C4-2B (cell line): ENCODE measurements at regions not wholly inside any gene's neighbourhood (a gene's known extent, or its start where the extent isn't known, plus 50 kb on each side); places are given as distances from the start of the nearest gene placed in this dataset.

ENCODE experiments used
- H3K27ac ChIP-seq: fragments of 450-650 bp; 2 replicates; pipeline ENCODE4 v1.5.1; 2017
- CTCF ChIP-seq: fragments of 450-650 bp; conservative IDR thresholded peaks from 2 replicates; pipeline ENCODE4 v1.5.1; 2017; ENCODE audit warnings: mild to moderate bottlenecking
- ZFX ChIP-seq: fragments of 450-650 bp; IDR thresholded peaks from 2 replicates; pipeline ENCODE4 v1.6.1; 2017

DNA sequence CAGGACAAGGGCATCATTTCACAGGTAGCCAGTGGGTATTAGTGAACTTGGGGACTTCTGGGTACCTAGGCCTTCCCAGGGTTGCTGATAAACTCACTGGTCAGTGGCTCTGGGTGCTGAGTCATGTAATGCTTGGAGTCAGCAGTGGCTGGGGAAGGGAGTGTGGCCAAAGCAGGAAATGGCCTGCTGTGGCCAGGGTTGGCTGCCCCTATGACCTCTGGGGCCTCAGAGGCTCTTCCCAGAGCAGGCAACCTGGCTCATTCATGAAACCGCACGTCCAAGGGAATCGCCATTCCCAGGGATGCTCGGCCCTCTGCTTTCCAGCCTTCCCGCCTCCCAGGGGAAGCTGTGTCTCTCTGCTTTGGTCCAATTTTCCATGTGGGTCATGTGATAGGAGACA lies 294.9 kb downstream of the DYSF start:
- peak overlapping the region; percentile 87 for H3K27ac ChIP-seq

GRCh38 chr2:71747559-71747958 lies 294.2 kb downstream of the DYSF start:
- no peak for TF ChIP-seq CTCF
- peak overlapping the region; percentile 87 for H3K27ac ChIP-seq

More for the DNA sequence above, 294.9 kb downstream of the DYSF start:
- TF ChIP-seq CTCF, result no peak
- no peak for TF ChIP-seq ZFX

GRCh38 chr2:71746946-71747501 lies 293.7 kb downstream of the DYSF start:
- H3K27ac ChIP-seq, result peak overlapping the region; percentile 87

GRCh38 chr2:71744781-71745180 lies 291.4 kb downstream of the DYSF start:
- no peak for TF ChIP-seq ZFX
- TF ChIP-seq CTCF, result no peak
- H3K27ac ChIP-seq, result peak overlapping the region; percentile 12; the same call in 1 of the 2 replicates

More at GRCh38 chr2:71746946-71747501, 293.7 kb downstream of the DYSF start:
- TF ChIP-seq ZFX (no peak), CTCF (no peak)

DNA sequence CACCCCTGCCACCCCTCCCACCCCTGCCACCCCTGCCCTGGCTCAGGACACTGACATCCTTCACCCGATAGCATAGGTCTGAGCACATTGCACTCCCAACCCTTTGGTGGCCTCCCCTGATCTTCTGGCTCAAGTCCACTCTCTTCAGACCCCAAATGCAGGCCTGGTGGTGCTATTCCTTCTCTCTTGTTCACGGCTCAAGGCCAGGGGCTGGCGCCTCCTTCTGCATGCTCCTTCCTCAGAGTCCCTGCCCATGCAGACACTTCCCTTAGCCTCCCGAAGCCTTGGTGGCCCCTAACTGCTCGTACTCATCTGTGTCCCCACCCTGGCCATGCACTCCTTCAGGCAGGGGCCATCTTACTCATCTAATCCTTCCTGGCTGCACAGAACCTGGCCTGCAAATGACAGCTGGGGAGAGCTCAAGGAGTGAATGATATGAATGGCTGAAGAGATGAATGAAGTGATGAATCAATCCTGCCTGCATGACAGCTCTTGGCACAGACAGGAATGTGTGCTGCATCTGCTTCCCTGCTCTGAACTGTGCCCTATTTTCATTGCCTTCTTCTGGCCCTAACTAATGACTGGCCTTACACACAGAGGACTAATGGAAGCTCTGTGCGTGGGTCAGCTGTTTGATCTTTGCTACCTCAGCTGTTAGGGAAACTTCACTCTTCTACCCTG lies 290.8 kb downstream of the DYSF start:
- no peak for TF ChIP-seq ZFX
- no peak for TF ChIP-seq CTCF
- peak overlapping the region; percentile 12; the same call in 1 of the 2 replicates for H3K27ac ChIP-seq

- no peak overlapping the region for H3K27ac ChIP-seq
- TF ChIP-seq CTCF (no peak), ZFX (no peak)
Observed at GRCh38 chr2:71742953-71743601, 289.7 kb downstream of the DYSF start.

DNA sequence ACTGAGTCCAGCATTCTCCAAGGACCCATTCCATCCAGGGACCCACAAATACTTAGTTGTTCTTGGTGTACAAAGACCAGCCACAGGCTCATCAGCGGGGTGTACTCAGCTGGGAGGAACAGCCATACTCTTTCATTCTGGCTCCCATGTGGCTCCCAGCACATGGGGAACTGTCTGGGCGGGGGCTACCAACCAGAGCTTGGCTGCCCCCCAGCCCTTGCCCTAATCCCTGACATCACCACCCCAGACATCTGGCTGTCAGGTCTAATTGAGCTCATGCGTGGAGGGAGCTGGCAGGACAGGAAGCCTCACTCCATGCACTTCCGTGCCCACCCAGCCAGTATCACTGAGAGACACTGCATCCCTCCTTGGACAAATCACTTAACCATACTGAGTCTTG lies 283.6 kb downstream of the DYSF start:
- no peak for TF ChIP-seq ZFX
- no peak for TF ChIP-seq CTCF
- no peak overlapping the region for H3K27ac ChIP-seq
